ENCODE measurements at regions not wholly inside any gene's neighbourhood (a gene's known extent, or its start where the extent isn't known, plus 50 kb on each side); places are given as distances from the start of the nearest gene placed in this dataset.

DNA sequence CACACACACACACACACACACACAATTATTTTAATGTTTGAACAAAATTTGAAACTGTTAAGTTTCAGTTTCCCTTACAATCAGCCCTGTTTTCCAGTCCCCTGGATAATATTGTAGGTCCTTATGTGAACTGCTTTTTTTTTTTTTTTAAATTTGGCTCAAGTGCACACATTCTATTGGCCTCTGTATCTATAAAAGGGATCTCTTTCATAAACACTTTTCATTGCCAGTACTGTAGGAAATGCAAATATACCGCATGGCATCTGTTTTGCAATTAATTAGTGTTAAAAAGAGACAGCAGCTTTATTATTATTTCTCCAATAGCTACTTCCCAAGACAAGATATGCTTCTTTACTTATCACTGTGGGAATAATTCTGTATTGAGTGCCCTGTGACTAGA lies 738.7 kb downstream of the EPHA4 start:
- DNase-seq = peak in 1 of 2 experiments; percentile 11

DNA sequence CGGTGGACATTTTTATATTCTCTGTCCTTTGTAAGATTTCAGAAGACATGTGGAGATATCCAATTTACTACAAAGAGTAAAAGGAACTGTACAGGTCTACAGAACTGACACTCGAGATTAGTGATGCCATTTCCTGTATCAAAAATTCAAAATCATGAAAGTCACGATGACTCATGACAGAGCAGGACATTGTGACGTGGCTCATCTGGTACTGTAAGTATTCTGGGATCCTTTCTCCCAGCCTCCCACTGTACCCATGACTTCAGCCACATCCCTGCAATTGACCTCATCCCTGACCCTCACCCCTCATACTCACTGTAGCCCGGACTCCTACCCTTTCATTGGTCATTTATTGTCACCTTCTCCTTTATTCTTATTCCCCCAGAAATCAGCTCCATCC lies 736.5 kb downstream of the EPHA4 start:
- no peak for DNase-seq

- DNase-seq = no peak
These were observed 734.9 kb downstream of the EPHA4 start for GRCh38 chr2:220837226-220837625.

DNA sequence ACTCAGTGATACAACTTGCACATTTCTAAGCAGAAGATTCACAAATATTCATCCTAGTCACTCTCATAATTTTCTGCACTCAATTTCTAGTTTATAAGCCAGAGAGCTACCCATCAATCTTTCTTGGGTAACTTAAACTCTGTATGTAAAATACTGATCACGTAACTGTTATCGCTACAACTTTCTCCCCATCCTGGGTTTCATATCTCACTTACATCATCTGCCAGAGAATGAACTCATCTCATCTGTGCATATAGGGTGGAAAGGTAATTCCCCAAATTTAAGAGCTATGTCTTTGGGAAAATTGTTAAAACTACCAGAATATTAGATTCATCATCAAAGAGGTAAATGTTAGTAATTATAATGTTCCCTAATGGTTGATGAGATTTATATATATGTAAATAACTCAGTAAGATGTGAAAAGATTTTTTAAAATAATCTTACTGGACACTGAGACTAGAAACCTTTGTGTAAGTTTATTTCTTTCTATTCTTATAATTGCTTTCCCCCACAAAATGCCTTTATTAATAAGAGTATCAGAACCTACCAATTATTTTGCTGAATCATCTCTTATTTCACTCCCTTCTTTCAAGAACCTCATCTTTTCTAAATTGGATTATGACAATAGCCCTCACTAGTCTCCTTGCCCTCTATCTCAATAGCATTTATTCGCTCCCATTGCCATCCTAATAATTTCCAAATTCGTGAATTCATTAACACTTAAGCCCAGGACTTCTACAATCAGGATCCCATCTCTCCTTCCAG lies 729.0 kb downstream of the EPHA4 start:
- no peak for DNase-seq

GRCh38 chr2:220845766-220846273 lies 726.3 kb downstream of the EPHA4 start:
- DNase-seq = no peak

- no peak for DNase-seq
These were observed 725.1 kb downstream of the EPHA4 start for GRCh38 chr2:220847006-220847405.

DNA sequence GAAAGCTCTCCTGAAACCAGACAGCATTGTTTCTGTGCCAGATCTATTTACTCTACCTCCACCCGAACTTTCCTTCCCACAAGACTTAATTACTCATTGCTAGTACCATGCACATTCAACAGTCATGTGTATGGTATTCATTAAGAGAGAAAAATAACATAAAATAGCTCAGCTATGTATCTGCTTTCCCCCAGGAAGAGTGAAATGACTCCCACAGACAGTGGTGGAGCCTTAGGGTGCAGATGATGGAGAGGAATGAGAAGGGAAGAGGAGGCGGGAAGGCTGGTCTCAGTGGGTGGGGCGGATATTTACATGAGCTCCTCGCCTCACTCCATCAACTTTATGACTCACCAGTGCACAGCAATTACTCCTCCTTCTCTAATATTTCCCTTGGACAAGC lies 724.5 kb downstream of the EPHA4 start:
- peak in 1 of 2 experiments; percentile 0 for DNase-seq

DNA sequence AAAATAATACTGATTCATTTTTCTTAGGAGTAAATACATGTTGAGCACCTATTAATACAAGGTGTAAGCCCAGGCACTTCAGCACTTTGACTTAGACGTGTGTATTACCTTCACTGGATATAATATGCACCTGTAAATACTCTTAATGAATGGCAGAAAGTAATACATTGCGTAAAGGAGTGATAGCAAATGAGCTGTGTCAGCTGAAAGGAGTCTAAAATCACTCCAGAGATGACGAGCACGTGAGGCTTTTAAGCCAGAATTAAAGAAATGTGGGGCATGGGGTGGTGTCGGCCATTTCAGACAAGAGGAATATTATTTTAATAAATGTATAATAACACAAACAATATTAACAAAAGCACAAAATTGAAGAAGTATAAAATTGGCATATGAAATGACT lies 722.7 kb downstream of the EPHA4 start:
- DNase-seq = no peak

- no peak for DNase-seq
These were observed 722.0 kb downstream of the EPHA4 start for GRCh38 chr2:220850116-220850515.

GRCh38 chr2:220855296-220855695 lies 716.8 kb downstream of the EPHA4 start:
- DNase-seq = no peak

GRCh38 chr2:220856486-220856885 lies 715.6 kb downstream of the EPHA4 start:
- DNase-seq = no peak

- no peak for DNase-seq
These were observed 714.7 kb downstream of the EPHA4 start for GRCh38 chr2:220857368-220857767.

DNA sequence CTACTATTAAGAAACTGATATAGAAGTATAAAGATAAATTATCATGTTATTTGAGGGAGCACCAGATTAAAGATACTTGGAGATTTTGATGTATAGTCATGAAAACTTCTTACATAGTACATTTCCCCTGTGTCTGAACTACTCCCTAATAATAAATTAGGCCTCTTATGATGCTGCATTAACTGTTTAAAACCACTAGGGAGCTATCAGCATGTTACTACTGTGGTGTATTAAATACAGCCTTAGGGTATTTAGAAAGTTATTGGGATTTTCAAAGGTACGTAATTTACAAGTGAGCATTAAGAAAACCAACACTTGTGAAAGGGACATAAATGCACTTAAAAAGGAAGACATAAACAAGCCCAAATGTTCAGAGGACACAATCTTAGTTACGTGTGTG lies 714.0 kb downstream of the EPHA4 start:
- DNase-seq = no peak

- DNase-seq = no peak
These were observed 700.2 kb downstream of the EPHA4 start for GRCh38 chr2:220871909-220872308.

- DNase-seq = no peak
These were observed 695.9 kb downstream of the EPHA4 start for GRCh38 chr2:220876080-220876824.

GRCh38 chr2:220877491-220877890 lies 694.6 kb downstream of the EPHA4 start:
- DNase-seq = no peak

- no peak for DNase-seq
These were observed 694.2 kb downstream of the EPHA4 start for GRCh38 chr2:220877897-220878296.

DNA sequence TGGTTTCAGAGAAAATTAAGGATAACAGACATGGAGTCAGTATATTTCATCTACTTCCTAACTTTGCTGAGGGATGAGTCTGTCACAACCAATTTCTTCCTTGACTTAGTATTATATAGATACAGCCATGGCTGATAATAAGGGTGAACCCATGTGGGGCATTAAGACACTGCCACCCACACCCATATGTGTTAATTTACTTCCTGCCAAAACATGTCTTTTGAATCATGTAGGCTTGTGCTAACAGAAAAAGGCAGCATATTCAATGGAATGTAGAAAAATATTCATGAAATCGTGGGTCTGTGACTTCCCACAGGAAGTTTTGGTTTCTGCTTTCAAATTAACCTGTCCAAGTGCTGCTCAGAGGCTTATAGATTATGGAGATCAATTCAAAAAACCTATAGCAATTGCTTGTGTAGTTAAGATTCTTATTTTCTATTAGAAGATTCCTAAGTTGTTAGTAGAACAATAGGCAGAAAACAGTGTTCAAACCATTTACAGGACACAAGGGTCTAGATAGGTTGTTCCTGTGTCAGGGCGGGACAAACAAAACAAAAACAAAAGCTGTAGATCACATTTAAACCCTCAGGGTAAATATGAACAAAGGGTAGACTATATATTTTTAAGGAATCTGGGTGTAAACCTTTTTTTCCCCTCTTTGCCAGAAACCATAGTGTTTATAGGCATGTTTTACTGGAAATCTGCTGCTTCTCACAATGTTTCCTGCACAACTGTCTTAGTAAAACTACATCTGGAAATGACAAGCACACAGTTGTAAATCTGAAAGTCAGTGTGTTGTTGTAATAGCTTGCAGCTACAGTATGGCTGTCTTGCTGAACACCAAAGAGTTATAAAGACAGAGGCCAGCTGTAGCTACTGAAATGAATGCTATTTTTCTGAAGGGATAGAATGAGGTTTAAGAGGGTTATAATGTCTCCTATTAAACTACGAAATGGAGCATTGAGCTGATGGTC lies 691.2 kb downstream of the EPHA4 start:
- DNase-seq = no peak

DNA sequence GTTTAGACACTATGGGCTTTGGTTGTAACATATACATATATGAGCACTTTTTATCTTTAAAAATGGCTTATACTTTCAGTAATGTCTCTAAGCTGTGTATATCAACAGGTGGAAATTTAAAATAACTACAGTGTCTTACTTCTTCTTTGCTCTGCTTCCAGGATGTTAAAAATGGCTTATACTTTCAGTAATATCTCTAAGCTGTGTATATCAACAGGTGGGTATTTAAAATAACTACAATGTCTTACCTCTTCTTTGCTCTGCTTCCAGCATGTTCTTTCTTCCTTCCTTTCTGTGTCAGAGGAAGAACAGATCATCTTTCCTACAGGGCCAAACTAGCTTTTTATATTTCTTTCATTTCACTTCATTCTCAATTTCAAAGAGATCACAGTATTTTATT lies 689.6 kb downstream of the EPHA4 start:
- no peak for DNase-seq

DNA sequence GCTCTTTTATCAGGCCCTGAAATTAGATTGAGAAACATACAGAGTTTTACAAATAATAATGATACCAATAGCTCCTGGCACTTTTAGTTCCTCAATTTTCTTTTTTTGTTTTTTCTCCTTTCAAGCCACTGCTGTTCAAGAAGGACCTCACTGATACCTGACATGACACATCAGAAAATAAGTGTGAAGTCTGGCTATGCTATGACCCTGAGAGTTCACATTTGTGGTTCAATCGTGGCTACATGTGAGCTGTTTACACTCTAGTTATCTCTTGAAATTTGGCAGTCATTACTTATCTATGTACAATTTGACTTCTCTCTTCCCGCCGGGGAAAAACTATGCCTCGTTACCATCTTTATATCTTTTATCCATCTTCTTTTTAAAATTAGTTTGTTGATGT lies 686.5 kb downstream of the EPHA4 start:
- DNase-seq = no peak

GRCh38 chr2:220887271-220887870 lies 684.7 kb downstream of the EPHA4 start:
- DNase-seq = no peak

DNA sequence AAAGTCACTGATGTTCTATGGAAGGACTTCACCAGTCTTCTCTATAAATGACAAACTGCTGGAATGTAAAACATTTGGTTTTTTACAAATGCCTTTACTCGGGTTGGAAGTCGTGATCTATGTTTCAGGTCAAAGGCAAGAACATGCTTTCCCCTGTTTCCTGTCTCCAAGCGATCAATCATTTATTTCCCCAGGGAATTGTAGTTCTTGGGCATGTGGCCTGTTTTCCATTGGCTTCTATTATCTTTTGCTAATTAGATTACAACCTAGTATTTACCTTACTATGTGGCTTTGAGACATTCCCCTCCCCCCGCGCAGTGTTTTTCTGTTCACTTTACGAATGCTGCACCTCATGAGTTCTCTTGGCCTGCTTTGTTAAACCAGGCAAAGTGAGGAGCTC lies 684.2 kb downstream of the EPHA4 start:
- DNase-seq = no peak

- DNase-seq = no peak
These were observed 681.2 kb downstream of the EPHA4 start for GRCh38 chr2:220890931-220891330.

Data from NCI-H446 (cell line).